ENCODE measurements at regions not wholly inside any gene's neighbourhood (a gene's known extent, or its start where the extent isn't known, plus 50 kb on each side); places are given as distances from the start of the nearest gene placed in this dataset.

DNA sequence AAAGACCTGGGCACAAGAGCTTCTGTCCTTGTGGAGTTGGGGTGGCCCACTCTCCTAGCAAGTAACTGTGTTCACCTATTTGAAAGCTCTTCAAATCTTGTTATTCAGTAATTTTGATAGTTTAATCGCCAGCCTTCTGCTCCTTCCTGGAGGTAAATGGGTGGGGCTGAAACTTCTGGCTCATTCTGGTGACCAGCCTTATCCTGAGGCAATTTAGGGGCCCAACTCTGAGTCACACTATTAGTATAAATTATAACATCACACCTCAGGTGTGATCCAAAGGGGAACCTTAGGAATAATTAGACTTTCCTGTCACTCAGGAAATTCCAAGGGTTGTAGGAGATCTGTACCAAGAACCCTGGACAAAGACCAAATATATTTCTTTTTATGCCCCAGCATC, 255.8 kb upstream of the RGPD4 start:
- TF ChIP-seq, protein P1, sequence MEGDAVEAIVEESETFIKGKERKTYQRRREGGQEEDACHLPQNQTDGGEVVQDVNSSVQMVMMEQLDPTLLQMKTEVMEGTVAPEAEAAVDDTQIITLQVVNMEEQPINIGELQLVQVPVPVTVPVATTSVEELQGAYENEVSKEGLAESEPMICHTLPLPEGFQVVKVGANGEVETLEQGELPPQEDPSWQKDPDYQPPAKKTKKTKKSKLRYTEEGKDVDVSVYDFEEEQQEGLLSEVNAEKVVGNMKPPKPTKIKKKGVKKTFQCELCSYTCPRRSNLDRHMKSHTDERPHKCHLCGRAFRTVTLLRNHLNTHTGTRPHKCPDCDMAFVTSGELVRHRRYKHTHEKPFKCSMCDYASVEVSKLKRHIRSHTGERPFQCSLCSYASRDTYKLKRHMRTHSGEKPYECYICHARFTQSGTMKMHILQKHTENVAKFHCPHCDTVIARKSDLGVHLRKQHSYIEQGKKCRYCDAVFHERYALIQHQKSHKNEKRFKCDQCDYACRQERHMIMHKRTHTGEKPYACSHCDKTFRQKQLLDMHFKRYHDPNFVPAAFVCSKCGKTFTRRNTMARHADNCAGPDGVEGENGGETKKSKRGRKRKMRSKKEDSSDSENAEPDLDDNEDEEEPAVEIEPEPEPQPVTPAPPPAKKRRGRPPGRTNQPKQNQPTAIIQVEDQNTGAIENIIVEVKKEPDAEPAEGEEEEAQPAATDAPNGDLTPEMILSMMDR (IDR thresholded peaks at IDR 0.05; ENCODE audit: poor library complexity), result no peak
- TF ChIP-seq EZH2 (IDR thresholded peaks at IDR 0.05; ENCODE audit: borderline replicate concordance), result no peak

All from hepatocyte (in vitro differentiated cells).